ENCODE measurements at regions not wholly inside any gene's neighbourhood (a gene's known extent, or its start where the extent isn't known, plus 50 kb on each side); places are given as distances from the start of the nearest gene placed in this dataset.

DNA sequence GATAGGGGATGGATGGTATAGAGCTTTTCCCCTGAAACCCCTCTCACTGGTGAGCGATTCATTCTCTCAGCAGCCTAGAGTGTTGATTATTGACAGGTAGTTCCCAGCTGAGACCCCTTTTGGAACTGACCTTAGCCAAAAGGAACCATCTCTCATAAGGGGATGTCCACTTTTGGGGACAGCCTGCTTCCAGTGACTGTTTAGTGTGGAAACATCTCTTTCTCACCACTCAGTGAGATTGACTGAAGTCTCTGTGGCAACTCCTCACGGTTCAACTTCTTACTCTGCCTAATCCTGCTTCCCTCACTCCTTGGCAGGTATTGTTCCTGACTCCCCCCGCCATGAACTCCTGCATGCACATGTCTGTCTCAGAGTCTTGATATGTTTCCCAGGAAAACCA, 529.2 kb upstream of the ATP2B1 start:
- TF ChIP-seq POLR2AphosphoS5 (IDR thresholded peaks at IDR 0.05; ENCODE audit: low read depth, low read length) (no peak), POLR2A (IDR thresholded peaks at IDR 0.05; ENCODE audit: low read depth, low read length) (no peak)
